ENCODE measurements at regions not wholly inside any gene's neighbourhood (a gene's known extent, or its start where the extent isn't known, plus 50 kb on each side); places are given as distances from the start of the nearest gene placed in this dataset.

- no peak for DNase-seq (ENCODE audit: low read depth in 1 of 2, low spot score in 1 of 2)
- no peaks in the 10 kb centered on the region for H3K27me3 ChIP-seq
- no peaks in the 10 kb centered on the region for H3K36me3 ChIP-seq
- no peaks in the 10 kb centered on the region for H3K4me1 ChIP-seq (ENCODE audit: low read depth)
- H3K9me3 ChIP-seq (ENCODE audit: low read depth), result no peaks in the 10 kb centered on the region
- no peak for TF ChIP-seq CTCF (IDR thresholded peaks at IDR 0.05; ENCODE audit: low read depth, low read length)
- no peak overlapping the region for H3K27ac ChIP-seq
- no peak overlapping the region for H3K4me3 ChIP-seq
Measured at GRCh38 chr9:99457406-99457805, 235.3 kb downstream of the SEC61B start.

GRCh38 chr9:99457981-99458380, 235.9 kb downstream of the SEC61B start:
- Histone ChIP-seq H3K4me3 (no peak overlapping the region), H3K4me1 (ENCODE audit: low read depth) (no peaks in the 10 kb centered on the region), H3K36me3 (no peaks in the 10 kb centered on the region), H3K27me3 (no peaks in the 10 kb centered on the region), H3K9me3 (ENCODE audit: low read depth) (no peaks in the 10 kb centered on the region), H3K27ac (no peak overlapping the region)
- TF ChIP-seq CTCF (IDR thresholded peaks at IDR 0.05; ENCODE audit: low read depth, low read length), result no peak
- no peak for DNase-seq (ENCODE audit: low read depth in 1 of 2, low spot score in 1 of 2)

GRCh38 chr9:99459919-99460318, 237.8 kb downstream of the SEC61B start:
- Histone ChIP-seq H3K27me3 (no peaks in the 10 kb centered on the region), H3K4me3 (no peak overlapping the region), H3K9me3 (ENCODE audit: low read depth) (no peaks in the 10 kb centered on the region), H3K36me3 (no peaks in the 10 kb centered on the region), H3K27ac (no peak overlapping the region), H3K4me1 (ENCODE audit: low read depth) (no peaks in the 10 kb centered on the region)
- DNase-seq (ENCODE audit: low read depth in 1 of 2, low spot score in 1 of 2), result no peak
- no peak for TF ChIP-seq CTCF (IDR thresholded peaks at IDR 0.05; ENCODE audit: low read depth, low read length)

GRCh38 chr9:99463131-99463530, 241.0 kb downstream of the SEC61B start:
- H3K9me3 ChIP-seq (ENCODE audit: low read depth), result no peaks in the 10 kb centered on the region
- H3K4me1 ChIP-seq (ENCODE audit: low read depth), result no peaks in the 10 kb centered on the region
- DNase-seq (ENCODE audit: low read depth in 1 of 2, low spot score in 1 of 2), result no peak
- no peaks in the 10 kb centered on the region for H3K36me3 ChIP-seq
- no peak overlapping the region for H3K27ac ChIP-seq
- TF ChIP-seq CTCF (IDR thresholded peaks at IDR 0.05; ENCODE audit: low read depth, low read length), result no peak
- H3K27me3 ChIP-seq, result no peaks in the 10 kb centered on the region
- no peak overlapping the region for H3K4me3 ChIP-seq

- no peak overlapping the region for H3K4me3 ChIP-seq
- H3K27ac ChIP-seq, result no peak overlapping the region
- no peaks in the 10 kb centered on the region for H3K36me3 ChIP-seq
- H3K27me3 ChIP-seq, result no peaks in the 10 kb centered on the region
- H3K9me3 ChIP-seq (ENCODE audit: low read depth), result no peaks in the 10 kb centered on the region
- no peak for TF ChIP-seq CTCF (IDR thresholded peaks at IDR 0.05; ENCODE audit: low read depth, low read length)
- no peak for DNase-seq (ENCODE audit: low read depth in 1 of 2, low spot score in 1 of 2)
- H3K4me1 ChIP-seq (ENCODE audit: low read depth), result no peaks in the 10 kb centered on the region
Measured at GRCh38 chr9:99464568-99464967, 242.5 kb downstream of the SEC61B start.
